Glutamatergic neuron (in vitro differentiated cells): ENCODE measurements at regions not wholly inside any gene's neighbourhood (a gene's known extent, or its start where the extent isn't known, plus 50 kb on each side); places are given as distances from the start of the nearest gene placed in this dataset.

Experiments used
- DNase-seq: peaks from one replicate; pipeline ENCODE4 v3.0.0; 2022
- H3K27ac Mint-ChIP-seq: one replicate; pipeline ENCODE4 v1.8.0; 2020; ENCODE audit warnings: mild to moderate bottlenecking, mixed read lengths, inconsistent platforms; ENCODE audit not compliant: unreplicated experiment
- H3K27me3 Mint-ChIP-seq: one replicate; pipeline ENCODE4 v1.8.0; 2020; ENCODE audit warnings: mild to moderate bottlenecking, moderate library complexity, mixed read lengths, inconsistent platforms; ENCODE audit not compliant: unreplicated experiment
- H3K36me3 Mint-ChIP-seq: one replicate; pipeline ENCODE4 v1.8.0; 2020; ENCODE audit warnings: mild to moderate bottlenecking, mixed read lengths, inconsistent platforms; ENCODE audit not compliant: unreplicated experiment
- H3K4me1 Mint-ChIP-seq: one replicate; pipeline ENCODE4 v1.8.0; 2020; ENCODE audit warnings: mild to moderate bottlenecking, low read depth, mixed read lengths, inconsistent platforms; ENCODE audit not compliant: unreplicated experiment
- H3K4me3 Mint-ChIP-seq: one replicate; pipeline ENCODE4 v1.8.0; 2020; ENCODE audit warnings: mild to moderate bottlenecking, mixed read lengths, inconsistent platforms; ENCODE audit not compliant: unreplicated experiment
- H3K9me3 Mint-ChIP-seq: one replicate; pipeline ENCODE4 v1.8.0; 2020; ENCODE audit warnings: mild to moderate bottlenecking, moderate library complexity, mixed read lengths, inconsistent platforms; ENCODE audit not compliant: unreplicated experiment
- TF ChIP-seq, protein P1 (sequence below): fragments of 200-600 bp; sonication (generic); IDR thresholded peaks from one replicate; pipeline ENCODE4 v1.5.0; 2021; ENCODE audit not compliant: partially characterized antibody, unreplicated experiment

DNA sequence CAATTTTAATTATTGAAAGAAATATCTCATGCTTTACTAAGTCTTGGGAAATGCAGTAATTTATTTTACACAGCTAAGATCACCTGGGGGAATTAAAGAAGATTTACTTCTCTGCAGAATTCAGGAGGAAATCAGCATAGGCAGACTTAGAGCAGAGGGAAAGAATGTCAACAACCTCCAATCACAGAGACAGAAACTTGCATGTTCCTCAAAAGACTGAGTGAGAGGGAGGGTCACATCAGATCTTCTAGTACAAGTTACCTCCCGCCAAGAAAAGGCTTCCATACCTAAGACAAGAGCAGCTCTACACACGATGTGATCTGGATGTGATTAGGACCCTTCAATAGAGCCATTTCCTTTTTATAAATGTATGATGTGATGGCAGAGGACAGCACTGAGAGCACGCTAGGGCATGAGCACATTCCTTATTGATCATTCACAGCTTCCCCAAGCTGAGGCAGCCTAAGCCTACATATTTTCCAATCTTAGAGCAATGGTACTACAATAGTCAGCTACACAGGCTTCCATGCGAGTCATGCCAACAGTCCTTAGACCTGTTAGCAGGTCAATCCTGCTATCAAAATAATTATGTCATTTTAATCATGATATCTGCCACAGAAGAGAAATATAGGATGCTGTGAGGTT is 403.3 kb downstream of the ETNK1 start:
- peaks cover 9% of the 10 kb centered on the region for H3K4me1 Mint-ChIP-seq
- no peaks in the 10 kb centered on the region for H3K36me3 Mint-ChIP-seq
- H3K27ac Mint-ChIP-seq, result no peak overlapping the region
- no peak overlapping the region for H3K4me3 Mint-ChIP-seq
- no peaks in the 10 kb centered on the region for H3K9me3 Mint-ChIP-seq
- peaks cover 5% of the 10 kb centered on the region for H3K27me3 Mint-ChIP-seq
- TF ChIP-seq, protein P1, sequence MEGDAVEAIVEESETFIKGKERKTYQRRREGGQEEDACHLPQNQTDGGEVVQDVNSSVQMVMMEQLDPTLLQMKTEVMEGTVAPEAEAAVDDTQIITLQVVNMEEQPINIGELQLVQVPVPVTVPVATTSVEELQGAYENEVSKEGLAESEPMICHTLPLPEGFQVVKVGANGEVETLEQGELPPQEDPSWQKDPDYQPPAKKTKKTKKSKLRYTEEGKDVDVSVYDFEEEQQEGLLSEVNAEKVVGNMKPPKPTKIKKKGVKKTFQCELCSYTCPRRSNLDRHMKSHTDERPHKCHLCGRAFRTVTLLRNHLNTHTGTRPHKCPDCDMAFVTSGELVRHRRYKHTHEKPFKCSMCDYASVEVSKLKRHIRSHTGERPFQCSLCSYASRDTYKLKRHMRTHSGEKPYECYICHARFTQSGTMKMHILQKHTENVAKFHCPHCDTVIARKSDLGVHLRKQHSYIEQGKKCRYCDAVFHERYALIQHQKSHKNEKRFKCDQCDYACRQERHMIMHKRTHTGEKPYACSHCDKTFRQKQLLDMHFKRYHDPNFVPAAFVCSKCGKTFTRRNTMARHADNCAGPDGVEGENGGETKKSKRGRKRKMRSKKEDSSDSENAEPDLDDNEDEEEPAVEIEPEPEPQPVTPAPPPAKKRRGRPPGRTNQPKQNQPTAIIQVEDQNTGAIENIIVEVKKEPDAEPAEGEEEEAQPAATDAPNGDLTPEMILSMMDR, result no peak
- no peak for DNase-seq

DNA sequence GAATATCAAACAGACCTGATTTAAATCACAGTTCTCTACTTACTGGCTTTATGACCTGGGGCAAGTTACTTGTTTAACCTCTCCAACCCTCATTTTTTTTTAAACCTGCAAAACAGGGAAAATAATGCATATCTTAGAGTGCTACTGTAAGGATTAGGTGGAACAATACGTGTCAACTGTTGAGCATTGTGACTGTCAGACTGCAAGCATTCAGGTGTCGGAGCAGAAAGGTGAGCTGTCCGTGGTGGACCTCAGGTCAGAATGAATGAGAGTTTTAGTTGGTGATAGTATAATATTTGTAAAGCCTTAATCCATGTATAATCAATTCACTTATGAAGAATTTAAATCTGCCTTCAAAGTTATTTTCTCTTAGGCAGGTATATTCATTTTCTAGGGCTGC is 404.2 kb downstream of the ETNK1 start:
- TF ChIP-seq, protein P1, result no peak
- H3K4me3 Mint-ChIP-seq, result no peak overlapping the region
- peaks cover 9% of the 10 kb centered on the region for H3K4me1 Mint-ChIP-seq
- H3K36me3 Mint-ChIP-seq, result no peaks in the 10 kb centered on the region
- peaks cover 5% of the 10 kb centered on the region for H3K27me3 Mint-ChIP-seq
- no peaks in the 10 kb centered on the region for H3K9me3 Mint-ChIP-seq
- DNase-seq, result no peak
- H3K27ac Mint-ChIP-seq, result no peak overlapping the region

DNA sequence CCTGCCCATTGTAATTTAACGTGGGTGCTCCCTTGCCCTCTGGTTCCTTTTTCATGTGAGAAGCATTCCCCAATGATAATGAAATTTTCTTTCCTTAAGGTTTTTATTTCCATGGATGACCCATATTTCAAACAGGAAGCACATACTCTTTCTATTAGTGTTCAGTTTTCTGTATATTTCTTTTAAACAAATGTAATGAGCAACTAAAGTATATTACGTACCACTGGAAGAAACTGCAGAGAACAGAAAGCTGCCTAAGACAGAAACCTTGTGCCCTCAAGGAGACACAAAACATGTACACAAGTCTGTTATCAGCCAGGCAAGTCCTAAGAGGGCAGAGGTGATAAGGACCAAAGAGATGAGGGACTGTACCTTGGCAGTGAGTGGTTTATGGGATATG is 414.9 kb downstream of the ETNK1 start:
- no peaks in the 10 kb centered on the region for H3K9me3 Mint-ChIP-seq
- TF ChIP-seq, protein P1, result no peak
- H3K27ac Mint-ChIP-seq, result no peak overlapping the region
- H3K4me3 Mint-ChIP-seq, result no peak overlapping the region
- H3K27me3 Mint-ChIP-seq, result no peaks in the 10 kb centered on the region
- DNase-seq, result no peak
- no peaks in the 10 kb centered on the region for H3K36me3 Mint-ChIP-seq
- no peaks in the 10 kb centered on the region for H3K4me1 Mint-ChIP-seq

DNA sequence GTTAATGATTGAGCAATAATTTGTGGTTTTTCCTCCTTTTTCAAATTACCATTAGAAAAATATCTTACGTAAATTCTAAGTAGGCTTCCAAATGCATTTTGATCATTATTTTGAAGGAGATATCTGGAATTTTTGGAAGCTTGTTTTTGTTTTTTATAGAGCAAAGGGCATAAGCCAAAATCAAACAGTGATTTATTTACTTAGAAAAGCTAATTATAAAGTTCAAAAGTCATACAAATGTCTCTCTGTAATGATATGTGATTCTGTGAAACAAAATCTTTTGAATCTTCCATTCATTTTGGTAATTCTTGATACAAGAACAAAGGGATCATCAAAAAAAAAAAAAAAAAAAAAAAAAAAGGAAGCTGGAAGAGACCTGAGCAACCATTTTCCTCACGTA is 416.8 kb downstream of the ETNK1 start:
- Mint-ChIP-seq H3K4me3 (no peak overlapping the region), H3K9me3 (no peaks in the 10 kb centered on the region), H3K27me3 (no peaks in the 10 kb centered on the region), H3K27ac (no peak overlapping the region), H3K4me1 (no peaks in the 10 kb centered on the region), H3K36me3 (no peaks in the 10 kb centered on the region)
- DNase-seq, result no peak
- TF ChIP-seq, protein P1, result no peak

DNA sequence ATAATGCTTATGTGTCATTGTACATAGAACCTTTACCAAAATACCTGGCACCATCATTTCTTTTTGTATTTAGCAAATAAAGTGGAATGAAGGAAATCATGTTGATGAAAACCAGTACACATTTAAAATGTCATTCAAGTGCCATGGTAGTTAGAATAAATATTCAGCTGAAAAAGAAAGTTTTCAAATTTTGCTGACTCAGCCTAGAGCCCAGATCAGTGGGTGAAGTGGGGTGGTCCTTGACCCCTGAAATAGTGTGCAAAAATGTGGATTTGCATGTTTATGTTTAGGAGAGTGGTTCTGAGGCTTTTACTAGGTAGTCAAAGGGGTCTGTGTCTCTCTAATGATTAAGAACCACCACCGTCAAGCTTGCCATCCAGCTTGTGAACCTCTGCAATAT is 418.7 kb downstream of the ETNK1 start:
- H3K4me3 Mint-ChIP-seq, result no peak overlapping the region
- peaks cover 1% of the 10 kb centered on the region for H3K9me3 Mint-ChIP-seq
- H3K4me1 Mint-ChIP-seq, result no peaks in the 10 kb centered on the region
- no peak overlapping the region for H3K27ac Mint-ChIP-seq
- no peak for DNase-seq
- H3K27me3 Mint-ChIP-seq, result no peaks in the 10 kb centered on the region
- TF ChIP-seq, protein P1, result no peak
- no peaks in the 10 kb centered on the region for H3K36me3 Mint-ChIP-seq
